Keratinocyte (primary cell): ENCODE measurements at regions not wholly inside any gene's neighbourhood (a gene's known extent, or its start where the extent isn't known, plus 50 kb on each side); places are given as distances from the start of the nearest gene placed in this dataset.

Source experiments
- CTCF ChIP-seq, 3 experiments: IDR thresholded peaks in 1 of 3; conservative IDR thresholded peaks in 1 of 3; optimal IDR thresholded peaks in 1 of 3; 2 replicates in 2 of 3; 3 replicates in 1 of 3; pipeline versions ENCODE3 to v1.5.1; 2011; ENCODE audit warnings: low read length in 3 of 3, mild to moderate bottlenecking in 3 of 3, moderate library complexity in 2 of 3, control low read depth in 1 of 3, inconsistent platforms in 1 of 3; ENCODE audit not compliant: insufficient read depth in 2 of 3; ENCODE audit errors: extremely low read depth in 1 of 3
- EZH2 ChIP-seq: IDR thresholded peaks from one replicate; pipeline ENCODE4 v1.6.1; 2012; ENCODE audit warnings: inconsistent platforms, mild to moderate bottlenecking, low read length, moderate library complexity

DNA sequence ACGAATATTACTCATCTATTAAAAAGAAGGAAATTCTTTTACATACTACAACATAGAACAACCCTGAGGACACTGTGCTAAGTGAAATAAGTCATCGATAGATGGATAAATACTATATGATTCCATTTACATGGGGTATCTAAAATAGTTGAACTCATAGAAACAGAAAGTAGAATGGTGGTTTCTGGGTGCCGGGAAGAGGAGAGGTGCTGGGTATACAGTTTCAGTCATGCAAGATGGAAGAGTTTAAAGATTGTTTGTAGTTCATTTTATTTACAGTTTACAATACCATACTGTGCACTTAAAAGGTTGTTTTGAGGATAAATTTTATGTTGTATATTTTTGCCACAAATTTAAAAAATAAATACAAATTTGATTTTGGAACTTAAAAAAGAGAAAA is 267.5 kb upstream of the ITGA1 start:
- no peak for TF ChIP-seq CTCF (optimal IDR thresholded peaks at IDR 0.05 in 1 of 3, IDR thresholded peaks at IDR 0.05 in 1 of 3, conservative IDR thresholded peaks at IDR 0.05 in 1 of 3; ENCODE audit: extremely low read depth in 1 of 3, insufficient read depth in 2 of 3, low read length in 3 of 3)
- no peak for TF ChIP-seq EZH2
